ENCODE measurements at regions not wholly inside any gene's neighbourhood (a gene's known extent, or its start where the extent isn't known, plus 50 kb on each side); places are given as distances from the start of the nearest gene placed in this dataset.

GRCh38 chr15:46682969-46683791, 1034.1 kb upstream of the SEMA6D start:
- no peak for TF ChIP-seq NFE2L2 (IDR thresholded peaks at IDR 0.05; ENCODE audit: low read depth, low read length)
- TF ChIP-seq POLR2A (IDR thresholded peaks at IDR 0.05; ENCODE audit: low read depth, low read length): no peak
- TF ChIP-seq, protein P1, sequence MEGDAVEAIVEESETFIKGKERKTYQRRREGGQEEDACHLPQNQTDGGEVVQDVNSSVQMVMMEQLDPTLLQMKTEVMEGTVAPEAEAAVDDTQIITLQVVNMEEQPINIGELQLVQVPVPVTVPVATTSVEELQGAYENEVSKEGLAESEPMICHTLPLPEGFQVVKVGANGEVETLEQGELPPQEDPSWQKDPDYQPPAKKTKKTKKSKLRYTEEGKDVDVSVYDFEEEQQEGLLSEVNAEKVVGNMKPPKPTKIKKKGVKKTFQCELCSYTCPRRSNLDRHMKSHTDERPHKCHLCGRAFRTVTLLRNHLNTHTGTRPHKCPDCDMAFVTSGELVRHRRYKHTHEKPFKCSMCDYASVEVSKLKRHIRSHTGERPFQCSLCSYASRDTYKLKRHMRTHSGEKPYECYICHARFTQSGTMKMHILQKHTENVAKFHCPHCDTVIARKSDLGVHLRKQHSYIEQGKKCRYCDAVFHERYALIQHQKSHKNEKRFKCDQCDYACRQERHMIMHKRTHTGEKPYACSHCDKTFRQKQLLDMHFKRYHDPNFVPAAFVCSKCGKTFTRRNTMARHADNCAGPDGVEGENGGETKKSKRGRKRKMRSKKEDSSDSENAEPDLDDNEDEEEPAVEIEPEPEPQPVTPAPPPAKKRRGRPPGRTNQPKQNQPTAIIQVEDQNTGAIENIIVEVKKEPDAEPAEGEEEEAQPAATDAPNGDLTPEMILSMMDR (conservative IDR thresholded peaks at IDR 0.05; ENCODE audit: low read depth, low read length): no peak
- TF ChIP-seq, protein P2, sequence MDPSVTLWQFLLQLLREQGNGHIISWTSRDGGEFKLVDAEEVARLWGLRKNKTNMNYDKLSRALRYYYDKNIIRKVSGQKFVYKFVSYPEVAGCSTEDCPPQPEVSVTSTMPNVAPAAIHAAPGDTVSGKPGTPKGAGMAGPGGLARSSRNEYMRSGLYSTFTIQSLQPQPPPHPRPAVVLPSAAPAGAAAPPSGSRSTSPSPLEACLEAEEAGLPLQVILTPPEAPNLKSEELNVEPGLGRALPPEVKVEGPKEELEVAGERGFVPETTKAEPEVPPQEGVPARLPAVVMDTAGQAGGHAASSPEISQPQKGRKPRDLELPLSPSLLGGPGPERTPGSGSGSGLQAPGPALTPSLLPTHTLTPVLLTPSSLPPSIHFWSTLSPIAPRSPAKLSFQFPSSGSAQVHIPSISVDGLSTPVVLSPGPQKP (IDR thresholded peaks at IDR 0.05; ENCODE audit: borderline replicate concordance, low read depth, low read length): no peak
- no peak for TF ChIP-seq USF2 (IDR thresholded peaks at IDR 0.05; ENCODE audit: low read depth, low read length)
- TF ChIP-seq RAD21 (IDR thresholded peaks at IDR 0.05; ENCODE audit: low read length): no peak
- no peak for TF ChIP-seq FOS (IDR thresholded peaks at IDR 0.05; ENCODE audit: low read depth, low read length)
- no peak for TF ChIP-seq MAFK (IDR thresholded peaks at IDR 0.05; ENCODE audit: low read depth, low read length)
- TF ChIP-seq CEBPB (IDR thresholded peaks at IDR 0.05; ENCODE audit: low read depth, low read length): no peak

All from IMR-90 (cell line).